ENCODE measurements at regions not wholly inside any gene's neighbourhood (a gene's known extent, or its start where the extent isn't known, plus 50 kb on each side); places are given as distances from the start of the nearest gene placed in this dataset.
A peak's percentile ranks its signal among the peaks of the same experiment; 100 is the strongest.

DNA sequence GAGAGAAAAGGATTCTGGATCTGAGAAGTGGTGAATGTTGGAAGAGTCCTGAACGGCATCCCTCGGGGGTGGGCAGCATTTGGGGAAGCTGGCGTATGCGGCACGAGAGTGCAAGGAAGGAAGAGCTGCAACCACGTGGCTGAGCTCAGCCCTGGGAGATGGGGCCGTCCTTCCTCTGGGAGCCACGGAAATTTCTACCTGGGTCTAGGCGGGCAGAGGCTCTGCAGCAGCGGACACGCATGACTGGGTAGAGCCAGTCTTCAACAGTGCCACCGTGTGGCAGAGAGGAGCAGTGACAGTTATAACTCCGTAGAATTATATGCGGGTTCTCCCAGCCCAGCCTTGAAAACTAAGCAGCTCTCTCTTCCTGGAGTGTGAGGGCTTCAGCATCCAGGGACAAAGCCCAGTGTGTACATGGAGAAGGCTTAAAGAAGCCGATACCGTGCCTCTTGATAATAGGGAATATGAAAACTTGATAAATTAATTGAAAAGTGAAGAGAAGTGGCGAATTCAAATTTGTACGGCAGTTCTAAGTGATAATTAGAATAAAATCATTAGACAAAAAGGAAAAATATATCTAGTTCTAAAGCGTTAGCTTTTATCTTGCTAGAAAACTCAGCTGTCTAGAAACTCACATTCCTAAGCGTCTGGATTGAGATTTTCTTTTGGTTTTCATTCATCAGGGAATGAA lies 82.9 kb upstream of the STXBP6 start:
- DNase-seq, result peak; percentile 74

DNA sequence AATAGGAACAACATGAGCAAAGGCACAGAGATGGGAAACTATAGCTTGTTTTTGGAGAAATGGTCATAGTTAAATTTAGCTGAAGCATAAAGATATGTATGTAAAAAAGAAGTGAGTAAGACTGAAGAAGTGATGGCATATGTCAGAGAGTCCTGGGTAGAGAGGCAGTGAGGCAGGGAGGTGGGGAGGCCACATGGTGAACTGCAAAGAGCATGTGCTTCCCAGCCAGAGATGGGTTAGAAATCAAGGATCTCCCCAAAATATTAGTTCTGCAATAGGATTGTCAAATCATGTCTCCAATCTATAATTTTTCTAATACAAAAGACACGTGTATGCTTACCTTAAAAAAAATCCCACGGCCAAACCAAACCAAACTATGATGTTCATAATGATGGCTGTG lies 82.1 kb upstream of the STXBP6 start:
- DNase-seq, result no peak

GRCh38 chr14:25122843-25123242 lies 72.9 kb upstream of the STXBP6 start:
- DNase-seq, result no peak

GRCh38 chr14:25122211-25122610 lies 72.3 kb upstream of the STXBP6 start:
- no peak for DNase-seq

DNA sequence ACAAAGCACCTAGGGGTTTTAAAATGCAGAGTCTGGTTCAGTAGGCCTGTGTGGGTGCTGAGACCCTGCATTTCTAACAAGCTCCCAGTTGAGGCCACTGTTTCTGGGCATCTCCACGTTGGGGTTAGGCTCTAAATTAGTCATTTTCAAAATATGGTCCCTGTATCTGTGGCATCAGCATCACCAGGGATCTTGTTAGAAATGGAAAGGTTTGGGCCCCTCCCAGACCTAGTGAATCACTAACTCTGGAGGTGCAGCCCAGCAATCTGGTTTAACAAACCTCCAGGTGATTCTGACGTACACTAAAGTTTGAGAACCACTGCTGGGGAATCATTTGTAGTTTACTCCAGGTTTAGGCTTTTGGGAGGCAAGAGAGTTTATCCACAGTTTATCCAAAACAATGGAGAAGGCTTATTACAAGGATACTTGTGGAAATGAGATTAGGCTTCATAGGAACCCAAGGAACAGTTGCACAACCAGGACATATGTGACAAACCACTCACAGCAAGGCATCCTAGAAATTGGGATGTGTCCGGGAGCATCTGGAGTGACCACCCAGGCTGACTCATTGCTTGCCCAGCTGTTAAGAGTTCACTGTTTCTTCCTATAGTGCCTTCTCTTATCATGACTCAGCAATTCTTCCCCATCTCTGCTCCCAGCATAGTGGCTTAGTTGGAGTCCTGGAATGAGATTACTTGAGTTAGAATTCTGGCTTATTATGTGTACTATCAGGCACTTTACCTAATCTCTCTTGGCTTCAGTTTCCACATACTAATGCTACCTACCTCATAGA lies 71.6 kb upstream of the STXBP6 start:
- no peak for DNase-seq

DNA sequence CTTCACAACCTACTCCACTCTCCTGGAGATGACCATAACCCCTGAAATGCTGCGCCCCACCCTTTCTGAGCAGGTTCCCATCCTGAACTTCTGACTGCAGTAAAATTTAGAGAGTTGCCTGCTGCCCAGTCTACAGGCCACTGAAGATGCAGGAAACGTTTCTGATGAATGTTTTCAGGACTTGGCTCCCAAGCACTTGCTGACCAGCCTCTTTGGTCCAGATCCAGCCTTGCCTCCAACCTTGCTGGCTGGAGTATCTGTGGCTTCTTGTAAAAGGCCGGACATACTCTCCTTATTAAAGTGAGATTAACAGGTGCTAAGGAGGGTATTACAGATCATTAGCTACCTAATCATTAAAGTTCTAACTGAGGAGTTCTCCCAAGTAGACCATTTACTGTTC lies 70.3 kb upstream of the STXBP6 start:
- no peak for DNase-seq

- no peak for DNase-seq
These were observed 68.7 kb upstream of the STXBP6 start for GRCh38 chr14:25118671-25119070.

DNA sequence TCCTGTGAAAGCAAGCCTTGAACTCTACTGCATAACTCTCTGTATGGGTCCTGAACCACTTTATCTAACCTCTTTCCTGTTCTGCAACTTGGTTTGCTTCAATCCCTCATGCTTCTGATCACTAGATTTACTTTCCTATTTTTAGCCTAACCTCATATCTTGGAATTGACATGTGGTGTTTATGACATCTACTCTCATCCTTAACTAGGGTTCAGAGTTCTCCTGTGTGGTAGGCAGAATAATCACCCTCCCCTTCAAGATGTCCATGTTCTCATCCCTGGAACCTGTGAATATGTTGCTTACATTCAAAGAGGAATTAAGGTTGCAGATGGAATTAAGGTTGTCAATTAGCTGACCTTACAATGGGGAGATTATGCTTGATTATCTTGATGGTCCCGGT lies 67.4 kb upstream of the STXBP6 start:
- DNase-seq, result no peak

DNA sequence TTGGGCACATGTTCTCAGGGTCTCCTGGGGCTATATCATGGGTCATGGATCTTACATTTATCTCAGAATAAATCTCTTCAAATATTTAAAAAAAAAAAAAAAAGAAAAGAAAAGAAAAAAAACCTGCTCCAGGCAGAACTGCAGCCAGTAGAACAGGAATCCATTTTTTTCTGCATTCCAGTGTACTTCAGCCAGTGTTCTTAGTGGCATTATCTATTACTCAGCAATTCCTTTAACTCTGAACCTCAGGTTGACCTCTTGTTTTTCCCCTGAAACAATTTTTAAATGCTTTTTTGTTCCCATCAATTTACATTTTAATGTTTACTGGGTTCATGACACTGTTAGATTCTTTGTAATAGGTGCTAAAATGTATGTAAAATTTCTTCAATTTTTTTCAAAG lies 66.7 kb upstream of the STXBP6 start:
- DNase-seq, result no peak

- DNase-seq, result no peak
These were observed 63.4 kb upstream of the STXBP6 start for GRCh38 chr14:25113394-25113793.

DNA sequence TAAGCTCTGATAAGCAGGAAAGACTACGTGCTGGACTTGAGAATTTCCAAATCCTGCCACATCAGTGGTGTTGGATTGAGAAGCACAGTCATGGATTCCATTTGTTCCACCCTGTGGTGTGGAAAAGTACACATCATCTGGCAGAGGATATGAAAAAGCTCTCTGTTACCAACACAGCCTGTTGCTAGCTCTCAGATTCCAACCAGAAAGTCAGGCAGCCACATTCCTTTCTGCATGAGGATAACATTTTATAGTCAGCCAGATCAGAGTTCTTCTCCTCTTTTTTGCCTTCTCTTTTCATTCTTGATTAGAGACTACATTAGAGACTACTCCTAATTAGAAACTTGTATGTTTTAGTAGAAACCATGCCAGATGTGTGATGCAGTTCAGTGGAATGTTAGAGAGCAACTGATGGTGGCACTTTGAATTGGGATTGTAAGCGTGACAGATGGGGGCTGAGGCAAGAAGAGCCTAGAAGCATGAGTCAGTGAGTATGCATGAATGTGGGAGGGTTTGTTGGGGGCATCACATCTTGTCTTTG lies 61.2 kb upstream of the STXBP6 start:
- DNase-seq, result no peak

DNA sequence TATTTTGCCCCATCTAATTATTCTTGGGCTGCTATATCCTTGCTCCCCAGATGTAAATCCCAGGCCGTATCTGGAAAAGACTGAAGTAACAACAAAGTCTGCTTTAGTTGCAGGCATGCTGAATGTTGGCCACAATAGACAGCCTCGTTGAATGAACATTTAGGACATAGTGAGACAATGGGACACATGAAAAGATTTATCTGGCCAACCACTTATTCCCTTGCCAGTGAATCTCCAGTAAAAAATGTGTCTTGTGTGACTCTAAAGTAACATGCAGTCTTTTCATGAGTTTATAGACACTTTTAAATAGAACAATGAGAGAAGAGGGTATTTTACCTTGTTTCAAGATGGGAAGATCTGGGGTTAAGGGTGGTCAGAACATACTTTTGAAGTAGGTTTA lies 60.2 kb upstream of the STXBP6 start:
- no peak for DNase-seq

GRCh38 chr14:25108959-25109358 lies 59.0 kb upstream of the STXBP6 start:
- no peak for DNase-seq

DNA sequence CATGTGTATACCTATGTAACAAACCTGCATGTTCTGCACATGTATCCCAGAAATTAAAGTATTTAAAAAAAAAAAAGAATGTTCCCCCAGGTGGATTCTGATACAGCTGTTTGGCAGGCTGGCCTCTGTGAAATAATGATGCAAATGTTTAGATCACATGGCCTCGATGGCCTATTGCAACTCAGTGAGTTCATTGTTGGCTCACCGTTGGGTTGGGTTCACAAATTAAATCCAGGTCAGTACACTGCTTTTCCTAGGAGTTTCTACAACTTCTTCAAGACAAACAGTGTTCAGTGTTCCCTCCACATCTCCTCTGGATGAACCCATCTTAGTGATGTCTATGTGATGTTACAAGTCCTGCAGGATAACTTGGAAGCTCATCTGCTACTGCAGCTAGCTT lies 58.3 kb upstream of the STXBP6 start:
- no peak for DNase-seq

GRCh38 chr14:25103820-25104219 lies 53.9 kb upstream of the STXBP6 start:
- DNase-seq, result no peak

DNA sequence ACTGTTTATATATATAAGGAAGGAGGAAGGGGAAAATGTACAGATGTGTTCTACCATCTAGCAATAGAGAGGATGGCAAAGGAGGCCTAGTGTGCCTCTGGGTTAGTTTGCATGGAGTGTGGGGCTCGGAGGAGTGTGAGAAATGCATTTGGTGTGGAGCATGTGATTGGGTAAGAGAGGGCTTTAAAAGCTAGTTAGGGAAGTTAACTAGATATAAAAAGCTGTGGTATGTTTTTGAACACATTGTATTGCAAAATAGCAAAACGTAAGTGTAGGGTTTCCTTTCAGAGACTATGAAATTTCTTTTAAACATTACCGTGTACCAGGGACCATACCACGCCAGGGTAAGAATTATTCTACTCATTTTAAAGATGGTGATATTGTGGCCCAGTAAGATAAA lies 53.3 kb upstream of the STXBP6 start:
- no peak for DNase-seq

- DNase-seq, result no peak
These were observed 52.8 kb upstream of the STXBP6 start for GRCh38 chr14:25102788-25103187.

DNA sequence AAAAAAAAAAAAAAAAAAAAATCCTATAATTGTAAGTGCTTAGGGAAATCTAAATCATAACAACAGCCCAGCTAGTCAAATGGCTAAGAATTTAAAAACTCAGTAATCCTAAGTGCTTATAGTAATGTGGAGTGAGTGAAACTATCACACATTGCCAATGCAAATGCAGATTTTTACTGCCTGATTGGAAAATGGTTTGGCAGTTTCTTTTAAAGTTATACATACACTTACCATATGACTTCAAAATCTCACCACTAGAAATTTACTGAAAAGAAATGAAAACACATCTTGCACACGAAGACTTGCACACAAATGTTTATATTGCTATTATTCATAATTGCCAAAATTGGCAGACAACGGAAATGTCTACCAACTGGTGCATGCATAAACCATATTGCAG lies 51.3 kb upstream of the STXBP6 start:
- DNase-seq, result no peak
